WTC11 (cell line): ENCODE measurements at regions not wholly inside any gene's neighbourhood (a gene's known extent, or its start where the extent isn't known, plus 50 kb on each side); places are given as distances from the start of the nearest gene placed in this dataset.

Experiments used
- ATF3 ChIP-seq: sonication (generic); formaldehyde crosslinking; conservative IDR thresholded peaks from 2 replicates; pipeline ENCODE4 v1.8.1; 2022; ENCODE audit warnings: mild to moderate bottlenecking, missing genetic modification reagents
- CTCF ChIP-seq: fragments of 200-600 bp; IDR thresholded peaks from 2 replicates; pipeline ENCODE4 v1.8.0; 2022; ENCODE audit warnings: antibody characterized with exemption
- ELF4 ChIP-seq: sonication (generic); formaldehyde crosslinking; IDR thresholded peaks from 2 replicates; pipeline ENCODE4 v1.8.1; 2022; ENCODE audit warnings: low read depth, mild to moderate bottlenecking, moderate library complexity, missing genetic modification reagents
- JUN ChIP-seq: sonication (generic); formaldehyde crosslinking; IDR thresholded peaks from 2 replicates; pipeline ENCODE4 v1.8.0; 2023; ENCODE audit warnings: mild to moderate bottlenecking, missing genetic modification reagents
- KAT7 ChIP-seq: sonication (generic); formaldehyde crosslinking; IDR thresholded peaks from 2 replicates; pipeline ENCODE4 v1.8.1; 2023; ENCODE audit warnings: missing genetic modification reagents, mild to moderate bottlenecking, borderline replicate concordance
- MAX ChIP-seq: sonication (generic); formaldehyde crosslinking; IDR thresholded peaks from 2 replicates; pipeline ENCODE4 v1.8.0; 2022; ENCODE audit warnings: mild to moderate bottlenecking, missing genetic modification reagents
- MYBL2 ChIP-seq: sonication (generic); formaldehyde crosslinking; IDR thresholded peaks from 2 replicates; pipeline ENCODE4 v1.8.1; 2023; ENCODE audit warnings: mild to moderate bottlenecking, moderate library complexity, missing genetic modification reagents
- SP1 ChIP-seq: sonication (generic); formaldehyde crosslinking; conservative IDR thresholded peaks from 2 replicates; pipeline ENCODE4 v1.8.1; 2022; ENCODE audit warnings: missing genetic modification reagents
- TCF7 ChIP-seq: sonication (generic); formaldehyde crosslinking; IDR thresholded peaks from 2 replicates; pipeline ENCODE4 v1.8.0; 2022; ENCODE audit warnings: mild to moderate bottlenecking, low read depth, missing genetic modification reagents, moderate library complexity
- USF2 ChIP-seq: sonication (generic); formaldehyde crosslinking; IDR thresholded peaks from 2 replicates; pipeline ENCODE4 v1.8.1; 2023; ENCODE audit warnings: mild to moderate bottlenecking, missing genetic modification reagents, moderate library complexity
- ZBTB43 ChIP-seq: sonication (generic); formaldehyde crosslinking; IDR thresholded peaks from 2 replicates; pipeline ENCODE4 v1.8.1; 2023; ENCODE audit warnings: mild to moderate bottlenecking, missing genetic modification reagents
- ZNF219 ChIP-seq: sonication (generic); formaldehyde crosslinking; IDR thresholded peaks from 2 replicates; pipeline ENCODE4 v1.8.0; 2023; ENCODE audit warnings: missing genetic modification reagents, mild to moderate bottlenecking, borderline replicate concordance
- ZNF232 ChIP-seq: sonication (generic); formaldehyde crosslinking; IDR thresholded peaks from 2 replicates; pipeline ENCODE4 v1.8.0; 2022; ENCODE audit warnings: mild to moderate bottlenecking, missing genetic modification reagents

- TF ChIP-seq CTCF (no peak), ATF3 (no peak), JUN (no peak), ELF4 (no peak), ZNF219 (CRISPR knock-in tag) (no peak), ZNF232 (CRISPR knock-in tag) (no peak), MAX (no peak), USF2 (CRISPR knock-in tag) (no peak), ZBTB43 (no peak), SP1 (no peak), TCF7 (CRISPR knock-in tag) (no peak), MYBL2 (CRISPR knock-in tag) (no peak), KAT7 (CRISPR knock-in tag) (no peak)
These were observed 83.4 kb upstream of the FAM3C start for GRCh38 chr7:121479466-121479865.
